GM12875 (cell line): ENCODE measurements at regions not wholly inside any gene's neighbourhood (a gene's known extent, or its start where the extent isn't known, plus 50 kb on each side); places are given as distances from the start of the nearest gene placed in this dataset.

Experiments
- H3K4me3 ChIP-seq: one replicate; pipeline ENCODE4 v1.5.1; 2011; ENCODE audit warnings: low read depth, low read length, control low read depth
- TF ChIP-seq, protein P1 (sequence below): IDR thresholded peaks from 2 replicates; pipeline ENCODE4 v1.5.1; 2011; ENCODE audit warnings: low read depth, mild to moderate bottlenecking, control low read depth, inconsistent platforms, low read length, moderate library complexity, borderline replicate concordance; ENCODE audit not compliant: insufficient read depth

DNA sequence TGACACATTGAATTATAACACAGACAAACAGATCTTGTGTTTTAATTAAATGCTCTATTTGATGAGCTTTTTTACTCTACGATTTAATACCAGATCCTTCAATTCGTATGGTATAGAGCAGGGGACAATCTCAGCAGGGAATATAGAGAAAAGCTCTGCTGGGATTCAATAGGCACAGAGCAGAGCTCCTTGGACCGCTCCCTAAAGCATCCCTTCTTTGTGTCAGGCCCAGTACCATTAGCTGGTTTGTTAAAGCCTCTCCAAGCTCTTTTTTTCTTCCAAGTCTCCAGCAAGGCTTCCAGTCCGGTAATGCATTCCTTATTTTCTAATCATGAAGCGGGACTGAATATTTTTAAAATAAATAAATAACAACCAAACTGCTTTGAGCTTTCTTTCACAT lies 466.0 kb downstream of the NR4A2 start:
- no peak overlapping the region for H3K4me3 ChIP-seq
- TF ChIP-seq, protein P1, sequence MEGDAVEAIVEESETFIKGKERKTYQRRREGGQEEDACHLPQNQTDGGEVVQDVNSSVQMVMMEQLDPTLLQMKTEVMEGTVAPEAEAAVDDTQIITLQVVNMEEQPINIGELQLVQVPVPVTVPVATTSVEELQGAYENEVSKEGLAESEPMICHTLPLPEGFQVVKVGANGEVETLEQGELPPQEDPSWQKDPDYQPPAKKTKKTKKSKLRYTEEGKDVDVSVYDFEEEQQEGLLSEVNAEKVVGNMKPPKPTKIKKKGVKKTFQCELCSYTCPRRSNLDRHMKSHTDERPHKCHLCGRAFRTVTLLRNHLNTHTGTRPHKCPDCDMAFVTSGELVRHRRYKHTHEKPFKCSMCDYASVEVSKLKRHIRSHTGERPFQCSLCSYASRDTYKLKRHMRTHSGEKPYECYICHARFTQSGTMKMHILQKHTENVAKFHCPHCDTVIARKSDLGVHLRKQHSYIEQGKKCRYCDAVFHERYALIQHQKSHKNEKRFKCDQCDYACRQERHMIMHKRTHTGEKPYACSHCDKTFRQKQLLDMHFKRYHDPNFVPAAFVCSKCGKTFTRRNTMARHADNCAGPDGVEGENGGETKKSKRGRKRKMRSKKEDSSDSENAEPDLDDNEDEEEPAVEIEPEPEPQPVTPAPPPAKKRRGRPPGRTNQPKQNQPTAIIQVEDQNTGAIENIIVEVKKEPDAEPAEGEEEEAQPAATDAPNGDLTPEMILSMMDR: no peak

DNA sequence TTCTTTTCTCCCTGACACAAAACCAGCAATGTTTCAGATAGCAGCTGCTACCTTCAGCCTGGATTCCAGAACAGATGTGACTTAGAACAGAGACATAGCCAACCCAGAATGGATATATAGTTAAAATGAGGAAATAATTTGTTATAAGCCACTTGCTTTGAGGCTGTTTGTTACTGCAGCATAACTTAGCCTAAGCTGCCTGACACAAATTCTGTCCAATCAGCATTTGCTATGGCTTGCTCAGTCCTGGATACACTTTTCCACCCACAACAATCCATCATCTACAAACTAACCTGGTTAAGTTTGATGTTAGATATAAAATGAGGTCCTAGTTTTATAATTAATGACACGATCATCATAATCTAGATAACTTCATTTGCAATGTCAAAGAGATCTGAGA lies 480.4 kb downstream of the NR4A2 start:
- H3K4me3 ChIP-seq: no peak overlapping the region
- TF ChIP-seq, protein P1: no peak

DNA sequence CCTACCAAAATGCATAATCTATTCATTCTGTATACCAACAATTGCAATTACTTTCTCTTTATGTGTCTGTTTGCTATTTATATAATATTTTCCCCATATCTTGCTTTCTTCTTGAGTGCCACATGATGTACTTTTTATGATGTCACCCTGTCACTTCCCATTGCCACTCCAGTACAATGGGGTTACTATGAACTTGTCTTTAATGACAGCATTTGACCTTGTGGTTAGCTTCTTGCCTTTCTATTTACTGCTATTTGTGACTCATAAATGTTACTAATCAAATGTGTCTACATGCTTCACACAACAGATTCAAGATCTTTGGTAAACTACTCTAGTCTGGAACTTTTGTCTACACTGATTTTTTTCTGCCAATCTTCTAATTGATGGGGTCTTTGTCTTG lies 486.3 kb downstream of the NR4A2 start:
- H3K4me3 ChIP-seq: no peak overlapping the region
- TF ChIP-seq, protein P1: no peak

DNA sequence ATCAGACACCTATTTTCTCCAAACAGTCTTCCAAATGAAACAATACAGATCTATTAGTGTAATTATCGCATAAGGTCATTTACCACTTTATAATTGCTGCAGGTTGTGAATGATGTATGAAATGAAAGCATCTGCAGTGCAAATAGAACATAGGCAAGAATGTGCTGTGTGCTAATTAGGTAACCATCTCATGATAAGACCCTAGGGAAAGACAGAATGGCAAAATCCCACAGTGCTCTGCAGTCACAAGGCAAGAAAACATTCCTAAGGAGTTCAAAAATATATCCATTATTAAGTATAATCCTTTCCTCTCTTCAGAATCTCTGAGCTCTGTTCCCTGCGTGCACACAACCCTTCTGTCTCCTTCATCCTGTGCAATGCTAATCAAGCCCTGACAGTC lies 488.1 kb downstream of the NR4A2 start:
- TF ChIP-seq, protein P1: no peak
- no peak overlapping the region for H3K4me3 ChIP-seq

DNA sequence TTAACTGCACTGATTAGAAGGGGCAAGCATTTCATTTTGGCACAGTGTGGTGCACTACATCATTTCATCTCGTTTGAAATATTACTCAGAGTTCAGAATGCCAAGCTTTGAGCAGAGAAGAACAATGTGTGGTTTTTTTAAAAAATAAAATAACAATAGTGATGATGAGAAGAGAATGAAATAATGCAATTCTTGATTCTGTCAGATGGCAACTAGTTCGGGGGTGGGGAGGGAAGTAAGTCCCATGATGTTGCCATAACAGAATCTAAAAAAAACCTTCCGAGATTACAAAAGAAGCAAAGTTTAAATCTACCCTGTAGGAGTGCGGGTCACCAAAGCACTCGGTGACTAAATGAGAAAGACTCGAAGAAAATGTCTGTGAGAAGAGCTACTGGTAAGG lies 490.4 kb downstream of the NR4A2 start:
- no peak overlapping the region for H3K4me3 ChIP-seq
- TF ChIP-seq, protein P1: no peak

DNA sequence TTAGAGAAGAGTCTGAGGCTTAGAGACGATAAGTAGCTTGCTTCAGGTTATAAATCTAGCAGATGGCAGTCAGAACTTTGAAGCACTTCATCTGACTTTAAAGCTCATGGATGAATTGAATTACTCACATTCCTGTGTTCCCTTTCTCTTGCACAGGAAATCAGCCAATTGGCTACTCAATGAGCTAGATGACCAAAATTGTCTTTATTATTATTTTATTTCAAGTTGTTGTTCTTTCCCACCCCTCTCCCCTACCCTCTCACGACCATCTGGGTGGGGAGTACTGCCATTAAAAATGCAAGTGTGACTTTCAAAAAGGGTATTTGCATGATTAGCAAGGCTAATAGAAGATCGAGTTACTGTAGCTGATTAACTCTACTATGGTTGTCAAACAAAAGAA lies 491.1 kb downstream of the NR4A2 start:
- TF ChIP-seq, protein P1: no peak
- H3K4me3 ChIP-seq: no peak overlapping the region

DNA sequence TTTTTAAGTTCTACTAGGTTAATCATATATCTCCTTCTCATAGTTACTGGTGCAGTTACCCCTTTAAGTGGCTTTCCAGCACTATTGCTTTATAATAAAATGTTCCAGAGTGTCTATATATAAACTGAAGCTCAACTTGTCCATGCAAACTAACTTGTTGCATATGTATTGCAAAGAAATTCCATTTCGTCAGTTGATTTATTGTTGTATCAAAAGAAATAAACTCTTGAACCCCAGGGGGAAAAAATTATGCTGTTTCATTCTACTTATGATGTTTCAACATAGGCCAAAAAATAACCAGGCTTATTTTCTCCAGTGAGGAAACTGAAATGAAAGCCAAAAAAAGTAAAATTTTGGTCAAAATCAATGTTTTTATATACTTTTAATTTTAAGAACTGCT lies 491.9 kb downstream of the NR4A2 start:
- H3K4me3 ChIP-seq: no peak overlapping the region
- TF ChIP-seq, protein P1: no peak
